ENCODE measurements at regions not wholly inside any gene's neighbourhood (a gene's known extent, or its start where the extent isn't known, plus 50 kb on each side); places are given as distances from the start of the nearest gene placed in this dataset.
"Not testable (repeated sequence)": the region's sequence is repeated elsewhere in the genome, so short reads cannot be mapped to it uniquely, and the experiment has no call there.

GRCh38 chr11:4315292-4315691 is 52.9 kb downstream of the OR52B4 start:
- not testable (repeated sequence) for H3K4me1 ChIP-seq (ENCODE audit: control insufficient read depth in 1 of 2, insufficient read depth in 1 of 2, low read depth in 1 of 2, low read length in 1 of 2); H3K4me3 ChIP-seq (ENCODE audit: low read depth in 1 of 2, low read length in 1 of 2); H3K27ac ChIP-seq; H3K36me3 ChIP-seq; H3K27me3 ChIP-seq; H3K9me3 ChIP-seq

DNA sequence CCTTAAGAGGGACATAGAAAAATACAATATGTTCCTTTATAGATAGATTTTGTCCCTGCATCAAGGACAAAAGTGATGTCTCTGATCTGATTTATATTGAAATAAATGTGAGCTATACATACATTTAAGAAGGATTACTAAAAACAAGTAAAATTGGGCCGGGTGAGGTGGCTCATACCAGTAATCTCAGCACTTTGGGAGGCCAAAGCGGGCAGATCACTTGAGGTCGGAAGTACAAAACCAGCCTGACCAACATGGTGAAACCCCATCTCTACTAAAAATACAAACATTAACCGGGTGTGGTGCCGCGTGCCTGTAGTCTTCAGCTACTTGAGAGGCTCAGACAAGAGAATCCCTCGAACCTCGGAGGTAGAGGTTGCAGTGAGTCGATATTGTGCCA is 91.0 kb downstream of the OR52B4 start:
- H3K27ac ChIP-seq; H3K9me3 ChIP-seq; H3K36me3 ChIP-seq; H3K27me3 ChIP-seq; H3K4me3 ChIP-seq (ENCODE audit: low read depth in 1 of 2, low read length in 1 of 2); H3K4me1 ChIP-seq (ENCODE audit: control insufficient read depth in 1 of 2, insufficient read depth in 1 of 2, low read depth in 1 of 2, low read length in 1 of 2): not testable (repeated sequence)

GRCh38 chr11:4251085-4251484 is 117.1 kb downstream of the OR52B4 start:
- H3K4me3 ChIP-seq (ENCODE audit: low read depth in 1 of 2, low read length in 1 of 2); H3K27me3 ChIP-seq; H3K36me3 ChIP-seq; H3K4me1 ChIP-seq (ENCODE audit: control insufficient read depth in 1 of 2, insufficient read depth in 1 of 2, low read depth in 1 of 2, low read length in 1 of 2); H3K9me3 ChIP-seq; H3K27ac ChIP-seq: not testable (repeated sequence)

DNA sequence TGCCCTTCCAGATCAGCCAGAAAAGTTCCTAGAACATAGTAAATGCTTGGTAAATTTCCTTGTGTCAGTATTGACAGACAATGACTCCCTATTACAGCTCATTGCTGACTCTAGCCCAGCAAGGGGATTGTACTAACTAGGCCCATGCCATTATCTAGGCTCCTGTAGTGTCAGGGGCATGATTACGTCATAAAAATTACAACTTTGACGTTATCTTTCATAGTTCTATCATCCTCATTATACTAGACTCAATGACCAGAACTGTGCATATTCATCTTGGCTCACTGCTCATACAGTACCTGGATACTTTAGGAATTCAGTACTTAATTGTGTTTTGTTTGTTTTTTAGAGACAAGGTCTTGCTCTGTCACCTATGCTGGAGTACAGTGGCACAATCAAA is 118.7 kb downstream of the OR52B4 start:
- not testable (repeated sequence) for H3K27me3 ChIP-seq; H3K4me1 ChIP-seq (ENCODE audit: control insufficient read depth in 1 of 2, insufficient read depth in 1 of 2, low read depth in 1 of 2, low read length in 1 of 2); H3K27ac ChIP-seq; H3K9me3 ChIP-seq; H3K36me3 ChIP-seq; H3K4me3 ChIP-seq (ENCODE audit: low read depth in 1 of 2, low read length in 1 of 2)

DNA sequence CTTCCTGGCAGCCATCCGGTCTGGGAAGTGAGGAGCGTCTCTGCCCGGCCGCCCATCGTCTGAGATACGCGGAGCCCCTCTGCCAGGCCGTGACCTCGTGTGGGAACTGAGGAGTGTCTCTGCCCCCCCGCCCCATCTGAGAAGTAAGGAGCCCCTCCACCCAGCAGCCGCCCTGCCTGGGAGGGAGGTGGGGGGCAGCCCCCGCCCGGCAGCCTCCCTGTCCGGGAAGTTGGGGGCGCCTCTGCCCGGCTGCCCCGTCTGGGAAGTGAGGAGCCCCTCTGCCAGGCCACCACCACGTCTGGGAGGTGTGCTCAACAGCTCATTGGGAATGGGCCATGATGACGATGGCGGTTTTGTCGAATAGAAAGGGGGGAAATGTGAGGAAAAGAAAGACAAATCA is 130.4 kb downstream of the OR52B4 start:
- not testable (repeated sequence) for H3K36me3 ChIP-seq; H3K4me1 ChIP-seq (ENCODE audit: control insufficient read depth in 1 of 2, insufficient read depth in 1 of 2, low read depth in 1 of 2, low read length in 1 of 2); H3K9me3 ChIP-seq; H3K4me3 ChIP-seq (ENCODE audit: low read depth in 1 of 2, low read length in 1 of 2); H3K27ac ChIP-seq
- peaks cover 19% of the 10 kb centered on the region for H3K27me3 ChIP-seq

- not testable (repeated sequence) for H3K9me3 ChIP-seq; H3K36me3 ChIP-seq; H3K27ac ChIP-seq; H3K27me3 ChIP-seq; H3K4me3 ChIP-seq (ENCODE audit: low read depth in 1 of 2, low read length in 1 of 2); H3K4me1 ChIP-seq (ENCODE audit: control insufficient read depth in 1 of 2, insufficient read depth in 1 of 2, low read depth in 1 of 2, low read length in 1 of 2)
Measured at GRCh38 chr11:4218857-4219256, 124.3 kb downstream of the RRM1 start.

- no peak overlapping the region for H3K4me3 ChIP-seq (ENCODE audit: low read depth in 1 of 2, low read length in 1 of 2)
- no peaks in the 10 kb centered on the region for H3K36me3 ChIP-seq
Measured at GRCh38 chr11:4213746-4214145, 119.1 kb downstream of the RRM1 start.

GRCh38 chr11:4211991-4212390 is 117.4 kb downstream of the RRM1 start:
- H3K36me3 ChIP-seq = no peaks in the 10 kb centered on the region
- no peak overlapping the region for H3K27ac ChIP-seq
- H3K4me1 ChIP-seq (ENCODE audit: control insufficient read depth in 1 of 2, insufficient read depth in 1 of 2, low read depth in 1 of 2, low read length in 1 of 2) = no peaks in the 10 kb centered on the region
- TF ChIP-seq, protein P1, sequence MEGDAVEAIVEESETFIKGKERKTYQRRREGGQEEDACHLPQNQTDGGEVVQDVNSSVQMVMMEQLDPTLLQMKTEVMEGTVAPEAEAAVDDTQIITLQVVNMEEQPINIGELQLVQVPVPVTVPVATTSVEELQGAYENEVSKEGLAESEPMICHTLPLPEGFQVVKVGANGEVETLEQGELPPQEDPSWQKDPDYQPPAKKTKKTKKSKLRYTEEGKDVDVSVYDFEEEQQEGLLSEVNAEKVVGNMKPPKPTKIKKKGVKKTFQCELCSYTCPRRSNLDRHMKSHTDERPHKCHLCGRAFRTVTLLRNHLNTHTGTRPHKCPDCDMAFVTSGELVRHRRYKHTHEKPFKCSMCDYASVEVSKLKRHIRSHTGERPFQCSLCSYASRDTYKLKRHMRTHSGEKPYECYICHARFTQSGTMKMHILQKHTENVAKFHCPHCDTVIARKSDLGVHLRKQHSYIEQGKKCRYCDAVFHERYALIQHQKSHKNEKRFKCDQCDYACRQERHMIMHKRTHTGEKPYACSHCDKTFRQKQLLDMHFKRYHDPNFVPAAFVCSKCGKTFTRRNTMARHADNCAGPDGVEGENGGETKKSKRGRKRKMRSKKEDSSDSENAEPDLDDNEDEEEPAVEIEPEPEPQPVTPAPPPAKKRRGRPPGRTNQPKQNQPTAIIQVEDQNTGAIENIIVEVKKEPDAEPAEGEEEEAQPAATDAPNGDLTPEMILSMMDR (IDR thresholded peaks at IDR 0.05) = no peak
- H3K9me3 ChIP-seq = no peaks in the 10 kb centered on the region
- H3K4me3 ChIP-seq (ENCODE audit: low read depth in 1 of 2, low read length in 1 of 2) = no peak overlapping the region
- H3K27me3 ChIP-seq = peaks cover 69% of the 10 kb centered on the region

More at GRCh38 chr11:4213746-4214145, 119.1 kb downstream of the RRM1 start:
- H3K27me3 ChIP-seq = peaks cover 59% of the 10 kb centered on the region
- H3K4me1 ChIP-seq (ENCODE audit: control insufficient read depth in 1 of 2, insufficient read depth in 1 of 2, low read depth in 1 of 2, low read length in 1 of 2) = no peaks in the 10 kb centered on the region
- no peak overlapping the region for H3K27ac ChIP-seq
- no peaks in the 10 kb centered on the region for H3K9me3 ChIP-seq
- TF ChIP-seq, protein P1 (IDR thresholded peaks at IDR 0.05) = no peak

GRCh38 chr11:4203603-4204360 is 109.2 kb downstream of the RRM1 start:
- H3K27ac ChIP-seq = no peak overlapping the region

More at GRCh38 chr11:4203603-4204360, 109.2 kb downstream of the RRM1 start:
- Histone ChIP-seq H3K4me3 (ENCODE audit: low read depth in 1 of 2, low read length in 1 of 2) (no peak overlapping the region), H3K27me3 (peaks cover 10% of the 10 kb centered on the region), H3K36me3 (no peaks in the 10 kb centered on the region), H3K4me1 (ENCODE audit: control insufficient read depth in 1 of 2, insufficient read depth in 1 of 2, low read depth in 1 of 2, low read length in 1 of 2) (no peaks in the 10 kb centered on the region), H3K9me3 (no peaks in the 10 kb centered on the region)
- TF ChIP-seq, protein P1 (IDR thresholded peaks at IDR 0.05) = no peak

Data from neutrophil (primary cell).